ENCODE measurements at regions not wholly inside any gene's neighbourhood (a gene's known extent, or its start where the extent isn't known, plus 50 kb on each side); places are given as distances from the start of the nearest gene placed in this dataset.
"Not testable (repeated sequence)": the region's sequence is repeated elsewhere in the genome, so short reads cannot be mapped to it uniquely, and the experiment has no call there.

DNA sequence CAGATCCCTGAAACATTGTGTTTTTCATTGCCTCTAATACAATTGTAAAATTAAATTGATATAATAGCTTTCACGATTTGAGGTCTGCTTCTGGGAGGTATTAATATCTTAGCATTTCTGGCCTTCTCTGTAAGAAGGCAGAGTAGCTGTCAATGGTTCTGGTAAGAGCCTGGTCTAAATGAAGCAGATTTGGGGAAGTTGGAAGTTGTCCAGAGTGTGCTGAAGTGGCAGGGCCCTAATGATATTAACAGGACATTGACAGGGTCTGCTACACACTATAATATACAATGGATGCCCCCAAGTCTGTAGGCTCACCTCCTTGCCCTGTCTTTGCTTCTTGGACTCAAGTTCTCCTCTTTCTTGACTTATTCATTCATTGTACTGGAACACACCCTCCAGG lies 99.5 kb downstream of the C4BPA start:
- no peaks in the 10 kb centered on the region; the same call in 1 of the 2 replicates for H3K9me3 ChIP-seq (ENCODE audit: control insufficient read depth, insufficient read depth, low read depth, low read length)
- no peaks in the 10 kb centered on the region for H3K4me1 ChIP-seq (ENCODE audit: control insufficient read depth, insufficient read depth, low read length)
- CTCF ChIA-PET: no interaction called here
- H3K27me3 ChIP-seq (ENCODE audit: control insufficient read depth, insufficient read depth, low read length): no peaks in the 10 kb centered on the region
- H3K27ac ChIP-seq (ENCODE audit: low read length): no peak overlapping the region
- intact Hi-C loops (cut with micrococcal nuclease; ENCODE audit: unreplicated experiment): no loop called here
- POLR2A ChIA-PET: no interaction called here
- H3K4me3 ChIP-seq (ENCODE audit: low read depth in 2 of 2, low read length in 2 of 2): no peak overlapping the region
- in situ Hi-C loops (cut with HindIII; ENCODE audit: low pct_unique_long_range_greater_than_20kb, low sequenced_read_pairs): no loop called here
- DNase-seq (ENCODE audit: low read depth, low spot score) (no peak), ATAC-seq (no peak)
- TF ChIP-seq POLR2AphosphoS5 (IDR thresholded peaks at IDR 0.05; ENCODE audit: low read depth, low read length) (no peak), TCF7L2 (IDR thresholded peaks at IDR 0.05; ENCODE audit: low read depth, low read length) (no peak), REST (IDR thresholded peaks at IDR 0.05; ENCODE audit: insufficient read depth in 1 of 2, low read depth in 2 of 2, low read length in 1 of 2) (no peak), SIN3A (IDR thresholded peaks at IDR 0.05; ENCODE audit: borderline replicate concordance, insufficient read depth, low read depth, low read length) (no peak), CTCF (IDR thresholded peaks at IDR 0.05) (no peak)
- BruUV-seq (replicated peaks): no TSS peak
- no peaks in the 10 kb centered on the region for H3K36me3 ChIP-seq (ENCODE audit: control insufficient read depth, insufficient read depth, low read length)

DNA sequence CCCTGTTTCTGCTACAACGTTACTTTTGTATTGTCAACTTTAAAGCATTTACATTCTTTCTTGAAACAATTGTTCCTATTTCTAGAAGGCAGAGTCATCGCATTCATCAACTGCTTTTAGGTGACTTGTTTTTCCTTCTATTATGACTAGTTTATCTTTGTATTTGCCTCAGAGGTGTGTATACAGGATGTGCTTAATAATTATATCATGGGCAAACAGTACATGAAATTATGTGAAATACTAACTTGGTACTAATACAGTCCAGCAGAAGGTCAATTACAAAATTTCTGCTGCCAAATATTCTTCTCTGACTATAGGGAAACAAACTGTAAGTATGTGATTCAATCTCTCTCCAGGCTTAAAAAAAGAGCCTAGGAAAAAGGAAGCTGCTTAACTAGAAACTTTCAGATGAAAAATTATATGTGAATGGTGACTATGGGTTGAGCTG lies 101.6 kb downstream of the C4BPA start:
- ATAC-seq: no peak
- ChIA-PET CTCF (no interaction called here), POLR2A (no interaction called here)
- peak overlapping the region; percentile 20; the same call in 1 of the 2 replicates for H3K27ac ChIP-seq (ENCODE audit: low read length)
- TF ChIP-seq SIN3A (IDR thresholded peaks at IDR 0.05; ENCODE audit: borderline replicate concordance, insufficient read depth, low read depth, low read length): no peak
- no peak for TF ChIP-seq TCF7L2 (IDR thresholded peaks at IDR 0.05; ENCODE audit: low read depth, low read length)
- no peak for TF ChIP-seq POLR2AphosphoS5 (IDR thresholded peaks at IDR 0.05; ENCODE audit: low read depth, low read length)
- no peak for TF ChIP-seq CTCF (IDR thresholded peaks at IDR 0.05)
- no peak for TF ChIP-seq REST (IDR thresholded peaks at IDR 0.05; ENCODE audit: insufficient read depth in 1 of 2, low read depth in 2 of 2, low read length in 1 of 2)
- no peaks in the 10 kb centered on the region for H3K27me3 ChIP-seq (ENCODE audit: control insufficient read depth, insufficient read depth, low read length)
- H3K36me3 ChIP-seq (ENCODE audit: control insufficient read depth, insufficient read depth, low read length): no peaks in the 10 kb centered on the region
- no peak for DNase-seq (ENCODE audit: low read depth, low spot score)
- H3K9me3 ChIP-seq (ENCODE audit: control insufficient read depth, insufficient read depth, low read depth, low read length): no peaks in the 10 kb centered on the region; the same call in 1 of the 2 replicates
- intact Hi-C loops (cut with micrococcal nuclease; ENCODE audit: unreplicated experiment): no loop called here
- no peak overlapping the region for H3K4me3 ChIP-seq (ENCODE audit: low read depth in 2 of 2, low read length in 2 of 2)
- H3K4me1 ChIP-seq (ENCODE audit: control insufficient read depth, insufficient read depth, low read length): no peaks in the 10 kb centered on the region
- BruUV-seq (replicated peaks): no TSS peak
- in situ Hi-C loops (cut with HindIII; ENCODE audit: low pct_unique_long_range_greater_than_20kb, low sequenced_read_pairs): no loop called here

- H3K36me3 ChIP-seq (ENCODE audit: control insufficient read depth, insufficient read depth, low read length); H3K27ac ChIP-seq (ENCODE audit: low read length); intact Hi-C loops (cut with micrococcal nuclease; ENCODE audit: unreplicated experiment); BruUV-seq (replicated peaks); H3K4me3 ChIP-seq (ENCODE audit: low read depth in 2 of 2, low read length in 2 of 2); H3K27me3 ChIP-seq (ENCODE audit: control insufficient read depth, insufficient read depth, low read length); in situ Hi-C loops (cut with HindIII; ENCODE audit: low pct_unique_long_range_greater_than_20kb, low sequenced_read_pairs); POLR2A ChIA-PET; ATAC-seq; CTCF ChIA-PET; DNase-seq (ENCODE audit: low read depth, low spot score); H3K9me3 ChIP-seq (ENCODE audit: control insufficient read depth, insufficient read depth, low read depth, low read length); H3K4me1 ChIP-seq (ENCODE audit: control insufficient read depth, insufficient read depth, low read length): not testable (repeated sequence)
Measured at GRCh38 chr1:207208691-207209090, 104.7 kb downstream of the C4BPA start.

Measured in Panc1 (cell line).